HG02642 (cell line): ENCODE measurements at regions not wholly inside any gene's neighbourhood (a gene's known extent, or its start where the extent isn't known, plus 50 kb on each side); places are given as distances from the start of the nearest gene placed in this dataset.
A peak's percentile ranks its signal among the peaks of the same experiment; 100 is the strongest.

Source experiments
- ATAC-seq: cut with Tn5 transposase; IDR thresholded peaks from one replicate; pipeline ENCODE4 v1.9.1; 2021; ENCODE audit warnings: mild to moderate bottlenecking; ENCODE audit not compliant: unreplicated experiment, poor library complexity

DNA sequence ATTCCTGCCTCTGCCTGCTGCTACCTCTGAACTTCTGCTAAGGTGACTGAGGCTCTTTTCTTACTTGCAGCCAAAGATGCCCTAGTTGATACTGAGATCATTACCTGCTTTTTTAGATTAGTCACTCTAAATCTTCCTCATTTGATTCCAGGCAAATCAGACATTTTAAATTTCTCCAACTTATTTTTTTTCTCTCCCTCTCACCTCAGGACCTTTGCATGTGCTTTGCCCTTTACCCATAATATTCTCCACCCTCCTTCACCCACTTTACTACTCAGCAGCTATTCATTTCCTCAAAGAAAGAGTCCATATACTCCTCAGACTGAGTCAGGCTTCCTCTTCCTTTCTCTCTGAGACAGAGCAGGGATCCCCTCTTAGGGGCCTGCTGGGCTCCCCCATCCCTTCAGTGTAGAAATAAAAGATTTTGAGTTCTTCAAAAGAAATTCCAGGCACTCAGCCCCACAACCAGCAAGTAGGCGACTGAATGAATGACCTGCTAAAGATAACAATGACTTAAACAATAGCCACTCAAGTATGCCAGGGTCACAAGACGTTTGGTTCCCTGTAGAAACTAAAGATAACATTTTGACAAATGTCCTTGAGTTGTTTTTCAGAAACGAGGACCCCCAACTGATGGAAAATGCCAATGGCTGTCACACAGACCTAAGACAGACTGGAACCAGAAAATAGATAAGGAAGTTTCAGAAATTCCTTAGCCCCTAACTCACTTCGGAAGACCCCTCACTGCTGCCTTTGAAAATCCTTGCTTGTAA lies 104.2 kb downstream of the MTNR1B start:
- no peak for ATAC-seq

DNA sequence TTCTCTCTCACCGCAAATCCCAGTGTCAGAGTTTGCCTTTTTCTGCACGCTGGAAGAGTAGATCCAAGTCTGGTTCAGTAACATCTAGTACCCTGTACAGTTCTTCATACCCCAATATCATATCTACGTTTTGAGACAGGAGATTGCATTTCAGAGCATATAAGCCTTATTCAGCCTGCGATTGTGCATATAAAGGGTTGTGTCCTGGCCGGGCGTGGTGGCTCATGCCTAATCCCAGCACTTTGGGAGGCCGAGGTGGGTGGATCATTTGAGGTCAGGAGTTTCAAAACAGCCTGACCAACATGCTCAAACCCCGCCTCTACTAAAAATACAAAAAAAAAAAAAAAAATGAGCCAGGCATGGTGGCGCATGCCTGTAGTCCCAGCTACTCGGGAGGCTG lies 104.9 kb downstream of the MTNR1B start:
- no peak for ATAC-seq

DNA sequence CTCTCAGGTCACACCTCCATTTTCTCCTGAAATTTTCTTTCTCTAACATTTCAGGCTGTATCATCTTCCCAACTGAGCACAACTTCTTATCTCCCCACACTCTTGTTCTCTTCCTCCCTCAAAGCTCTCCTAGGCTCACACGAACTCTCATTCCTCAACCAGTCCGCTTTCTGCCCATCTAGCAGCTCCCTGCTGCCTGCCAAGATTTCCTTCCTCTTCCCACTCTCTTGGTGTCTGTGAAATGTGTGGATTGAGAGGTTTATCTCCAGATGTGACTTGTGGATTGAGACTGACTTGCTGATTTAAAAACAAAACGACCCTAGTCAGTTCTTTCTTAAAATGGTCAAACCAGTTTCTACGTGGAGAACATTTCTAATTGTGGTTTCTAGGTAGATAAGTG lies 106.3 kb downstream of the MTNR1B start:
- ATAC-seq = no peak

DNA sequence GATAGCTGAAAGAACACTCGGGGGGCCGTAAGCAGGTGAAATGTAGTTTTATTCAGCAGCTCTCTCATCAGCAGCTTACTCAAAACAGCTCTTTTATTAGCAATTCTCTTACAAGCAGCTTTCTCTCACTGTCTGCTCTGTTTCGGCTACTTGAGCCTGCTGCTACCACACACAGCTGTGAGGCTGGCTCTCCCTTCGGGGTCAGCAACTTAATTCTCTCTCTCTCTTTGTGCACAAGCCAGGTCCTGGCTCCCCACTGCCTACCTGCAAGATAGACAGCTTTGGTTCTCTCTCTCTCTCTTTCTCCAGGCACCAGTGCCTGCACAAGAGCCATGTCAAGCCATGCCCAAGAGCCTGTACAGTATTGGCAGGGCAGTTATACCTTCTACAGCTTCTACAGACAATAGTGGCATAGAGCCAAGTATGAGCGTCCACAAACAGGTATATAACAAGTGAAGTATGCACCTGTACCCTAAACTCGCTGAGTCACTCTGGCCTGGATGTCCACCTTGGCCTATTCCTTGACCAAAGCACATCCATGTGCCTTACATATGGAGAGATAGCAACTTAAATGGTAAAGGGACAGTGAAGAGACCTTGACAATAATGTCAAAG lies 110.8 kb downstream of the MTNR1B start:
- ATAC-seq = no peak

DNA sequence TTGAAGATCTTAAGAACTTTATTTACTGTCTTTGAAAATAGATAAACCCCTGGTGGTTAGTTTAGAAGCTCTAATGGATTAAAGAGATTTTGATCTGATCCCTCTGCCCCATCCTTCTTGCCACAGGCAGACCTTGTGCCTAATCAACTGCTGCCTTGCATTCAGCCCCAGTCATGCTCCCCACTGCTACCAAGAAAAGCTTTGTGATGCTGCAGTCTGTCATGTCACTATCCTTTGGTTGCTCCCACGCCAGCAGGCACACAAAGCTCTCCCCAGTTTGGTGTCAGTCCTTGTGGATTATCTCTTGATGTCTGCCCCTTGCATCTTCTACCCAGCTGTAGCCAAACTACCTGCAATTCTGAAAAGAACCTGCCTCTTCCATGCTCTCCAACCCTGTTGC lies 112.2 kb downstream of the MTNR1B start:
- no peak for ATAC-seq

DNA sequence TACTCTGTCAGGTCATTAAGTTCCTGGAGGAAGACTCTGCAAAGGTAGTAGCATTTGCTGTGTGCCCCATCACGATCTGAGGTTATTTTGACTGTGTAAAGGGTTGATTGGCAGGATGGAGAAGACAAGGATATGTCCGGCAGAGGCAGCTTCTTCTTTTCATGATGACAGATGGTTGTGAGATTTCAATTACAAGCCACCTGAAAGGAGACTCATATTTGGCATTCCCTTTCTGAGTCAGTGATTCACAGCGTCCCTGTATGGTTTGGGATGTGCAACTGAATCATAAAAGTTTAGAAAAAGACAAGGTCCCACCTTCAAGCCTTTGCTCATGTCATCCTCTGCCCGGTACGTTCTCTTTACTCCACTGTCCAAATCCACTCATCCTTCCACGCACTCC lies 113.4 kb downstream of the MTNR1B start:
- no peak for ATAC-seq

DNA sequence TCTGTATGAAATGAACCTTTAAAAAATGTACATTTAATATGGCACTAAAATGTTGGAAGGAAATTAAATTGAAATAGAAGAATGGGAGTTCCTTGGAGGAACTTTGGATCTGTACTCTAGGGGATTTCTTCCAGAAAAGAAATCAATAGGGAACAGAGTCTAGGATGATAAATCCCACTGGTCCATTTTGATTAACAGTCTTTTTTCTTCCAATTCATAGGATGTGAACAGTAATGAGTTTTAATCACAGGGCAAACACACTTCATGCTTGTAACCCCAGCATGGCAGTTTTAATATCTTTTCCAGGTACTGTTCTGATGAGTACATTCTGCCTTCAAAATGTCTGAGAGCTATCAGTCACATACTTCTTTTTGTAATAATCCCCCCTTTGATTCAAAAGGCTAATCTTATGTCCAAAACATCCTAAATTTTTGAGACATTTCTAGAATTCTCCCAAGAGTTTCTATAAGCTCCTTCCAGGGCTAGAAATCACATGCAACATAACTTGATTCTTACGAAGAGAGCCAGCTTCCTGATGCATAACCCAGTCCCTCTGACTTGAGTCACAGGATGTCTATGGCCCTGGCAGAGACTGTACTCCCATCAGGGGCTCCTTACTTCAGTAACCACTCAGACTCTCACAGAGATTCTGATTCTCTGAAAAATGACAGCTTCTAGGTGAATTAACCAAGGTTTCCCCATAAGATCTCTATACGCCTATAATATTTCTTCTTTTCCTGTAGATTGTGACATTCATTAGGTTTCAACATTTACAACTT lies 112.9 kb downstream of the SLC36A4 start:
- no peak for ATAC-seq

DNA sequence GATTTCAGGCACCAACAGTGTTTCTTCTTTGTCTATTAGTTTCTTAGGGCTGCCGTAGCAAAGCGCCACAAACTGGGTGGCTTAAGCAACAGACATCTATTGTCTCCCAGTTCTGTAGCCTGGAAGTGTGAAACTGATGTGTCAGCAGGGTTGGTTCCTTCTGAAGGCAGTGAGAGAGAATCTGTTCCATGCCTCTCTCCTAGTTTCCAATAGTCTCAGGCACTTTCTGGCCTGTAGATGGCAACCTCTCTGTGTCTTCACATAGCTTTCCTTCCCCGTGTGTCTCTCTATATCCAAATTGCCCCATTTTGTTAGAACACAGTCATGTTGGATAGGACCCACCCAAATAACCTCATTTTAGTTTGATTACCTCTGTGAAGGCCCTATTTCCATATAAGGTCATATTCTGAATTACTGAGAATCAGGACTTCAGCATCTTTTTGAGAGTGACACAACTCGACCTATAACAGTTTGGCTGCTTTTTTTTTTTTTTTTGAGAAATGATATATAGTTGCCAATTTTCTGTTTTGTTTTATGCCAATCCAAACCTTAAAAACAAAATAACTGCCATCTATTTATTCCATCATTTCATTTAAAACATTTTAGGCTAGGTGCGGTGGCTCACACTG lies 108.2 kb downstream of the SLC36A4 start:
- ATAC-seq = peak; percentile 59
